Heart left ventricle (tissue), 13 donors: ENCODE measurements at regions not wholly inside any gene's neighbourhood (a gene's known extent, or its start where the extent isn't known, plus 50 kb on each side); places are given as distances from the start of the nearest gene placed in this dataset.

Experiments
- POLR2A ChIP-seq, 2 donors: fragments of 450-650 bp; IDR thresholded peaks; one replicate each; pipeline ENCODE4 v1.6.1; 2017; ENCODE audit warnings: antibody characterized with exemption in 2 of 2, mild to moderate bottlenecking in 2 of 2, moderate library complexity in 2 of 2
- TF ChIP-seq, protein P1 (sequence below), 12 donors: fragments of 200-600 bp; sonication (generic) in 4 of 12; IDR thresholded peaks; one replicate each; pipeline versions ENCODE4 v1.5.0 to v1.8.0; 2018 to 2022; ENCODE audit warnings: antibody characterized with exemption in 12 of 12, mild to moderate bottlenecking in 5 of 12
- donor health status: ischemic (EF 13 %, LVEDD 7.1; RV severe dilation, severe dysfunction).
- donor health status: DM: no; HTN: yes; CAD: no.
- donor health status: DM: no; HTN: no; CAD: no.
- donor health status: ischemic (EF 25% LVEDD 6.9; RV normal size, moderate dysfunction).
- donor health status: ischemic (EF 25% LVEDD 5.7; RV mildly dilated, moderate dysfunction).
- donor health status: ischemic (EF 35%, LVEDD 5.7; RV mildly dilated, moderate dysfunction).
- donor health status: nonischemic (EF 11% LVEDD 7.7; RV severe dilation, severe dysfunction).
- donor health status: DM: yes; HTN: yes; CAD: no.
- donor health status: PGD.
- donor health status: ischemic (EF 29% LVEDD 5.4; RV normal size, mild dysfunction).
- donor health status: nonischemic (EF 23%, LVEDD 6.1; RV moderate dilation, normal function).

DNA sequence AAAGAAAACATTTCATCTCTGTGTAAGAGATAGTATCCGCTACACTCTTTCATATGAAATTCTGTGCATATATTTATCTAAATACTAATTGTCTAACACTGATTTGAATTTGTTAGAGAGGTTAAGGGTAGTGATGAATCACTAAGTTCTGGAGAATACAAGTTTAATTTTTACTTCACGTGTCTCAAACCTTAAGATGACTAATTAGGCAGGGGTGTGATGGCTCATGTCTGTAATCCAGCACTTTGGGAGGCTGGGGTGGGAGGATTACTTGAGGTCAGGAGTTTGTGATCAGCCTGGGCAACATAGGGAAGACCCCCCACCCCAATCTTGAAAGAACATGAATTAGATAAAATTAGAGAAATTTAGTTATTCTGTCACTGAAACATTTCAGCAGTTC is 2241.9 kb downstream of the PCDH7 start:
- TF ChIP-seq POLR2A (IDR thresholded peaks at IDR 0.05) = no peak
- TF ChIP-seq, protein P1, sequence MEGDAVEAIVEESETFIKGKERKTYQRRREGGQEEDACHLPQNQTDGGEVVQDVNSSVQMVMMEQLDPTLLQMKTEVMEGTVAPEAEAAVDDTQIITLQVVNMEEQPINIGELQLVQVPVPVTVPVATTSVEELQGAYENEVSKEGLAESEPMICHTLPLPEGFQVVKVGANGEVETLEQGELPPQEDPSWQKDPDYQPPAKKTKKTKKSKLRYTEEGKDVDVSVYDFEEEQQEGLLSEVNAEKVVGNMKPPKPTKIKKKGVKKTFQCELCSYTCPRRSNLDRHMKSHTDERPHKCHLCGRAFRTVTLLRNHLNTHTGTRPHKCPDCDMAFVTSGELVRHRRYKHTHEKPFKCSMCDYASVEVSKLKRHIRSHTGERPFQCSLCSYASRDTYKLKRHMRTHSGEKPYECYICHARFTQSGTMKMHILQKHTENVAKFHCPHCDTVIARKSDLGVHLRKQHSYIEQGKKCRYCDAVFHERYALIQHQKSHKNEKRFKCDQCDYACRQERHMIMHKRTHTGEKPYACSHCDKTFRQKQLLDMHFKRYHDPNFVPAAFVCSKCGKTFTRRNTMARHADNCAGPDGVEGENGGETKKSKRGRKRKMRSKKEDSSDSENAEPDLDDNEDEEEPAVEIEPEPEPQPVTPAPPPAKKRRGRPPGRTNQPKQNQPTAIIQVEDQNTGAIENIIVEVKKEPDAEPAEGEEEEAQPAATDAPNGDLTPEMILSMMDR (IDR thresholded peaks at IDR 0.05) = no peak
